ENCODE measurements at regions not wholly inside any gene's neighbourhood (a gene's known extent, or its start where the extent isn't known, plus 50 kb on each side); places are given as distances from the start of the nearest gene placed in this dataset.

DNA sequence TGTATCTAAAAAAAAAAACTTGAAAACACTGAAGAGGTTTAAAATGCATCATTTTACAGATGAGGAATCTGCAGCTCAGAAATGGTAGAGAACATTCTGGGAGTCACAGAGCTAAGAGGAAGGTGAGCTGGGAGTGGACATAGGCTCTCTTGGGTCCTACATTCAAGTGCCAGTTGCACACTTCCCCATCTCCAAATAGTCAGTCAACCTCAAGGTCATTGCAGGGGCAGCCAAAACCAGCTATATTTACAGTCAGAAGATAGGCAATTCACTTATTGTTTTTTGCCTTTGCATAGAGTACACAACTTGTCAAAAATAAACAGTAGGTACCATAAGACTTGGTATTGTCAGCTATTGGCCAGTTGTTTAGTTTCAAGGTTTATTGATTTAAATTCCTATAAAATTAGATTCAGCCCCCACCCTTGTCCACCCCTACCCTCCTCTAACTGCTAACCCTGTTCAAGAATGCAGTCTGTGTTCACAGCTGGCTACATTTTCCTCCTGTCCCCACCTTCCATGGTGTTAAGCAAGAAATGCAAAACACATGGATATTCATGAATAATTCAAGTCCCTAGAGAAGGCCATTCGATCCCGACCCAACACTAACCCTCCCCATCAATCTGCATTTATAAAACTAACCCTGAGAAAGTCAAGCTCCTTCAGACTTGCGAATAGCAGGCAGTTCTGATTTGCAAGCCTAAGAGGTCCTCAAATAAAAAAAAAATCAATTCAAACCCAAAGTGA, 567.0 kb upstream of the MCTP2 start:
- in situ Hi-C loops (cut with MboI; ENCODE audit: low pct_unique_long_range_greater_than_20kb, low sequenced_read_pairs, unreplicated experiment): no loop called here
- no peak for DNase-seq (ENCODE audit: low spot score)
- no peak for TF ChIP-seq CTCF (IDR thresholded peaks at IDR 0.05; ENCODE audit: extremely low read depth, insufficient read depth, missing control alignments)

- DNase-seq (ENCODE audit: low spot score): no peak
- in situ Hi-C loops (cut with MboI; ENCODE audit: low pct_unique_long_range_greater_than_20kb, low sequenced_read_pairs, unreplicated experiment): no loop called here
- no peak for TF ChIP-seq CTCF (IDR thresholded peaks at IDR 0.05; ENCODE audit: extremely low read depth, insufficient read depth, missing control alignments)
Measured at GRCh38 chr15:93662162-93662885, 569.0 kb upstream of the MCTP2 start.

DNA sequence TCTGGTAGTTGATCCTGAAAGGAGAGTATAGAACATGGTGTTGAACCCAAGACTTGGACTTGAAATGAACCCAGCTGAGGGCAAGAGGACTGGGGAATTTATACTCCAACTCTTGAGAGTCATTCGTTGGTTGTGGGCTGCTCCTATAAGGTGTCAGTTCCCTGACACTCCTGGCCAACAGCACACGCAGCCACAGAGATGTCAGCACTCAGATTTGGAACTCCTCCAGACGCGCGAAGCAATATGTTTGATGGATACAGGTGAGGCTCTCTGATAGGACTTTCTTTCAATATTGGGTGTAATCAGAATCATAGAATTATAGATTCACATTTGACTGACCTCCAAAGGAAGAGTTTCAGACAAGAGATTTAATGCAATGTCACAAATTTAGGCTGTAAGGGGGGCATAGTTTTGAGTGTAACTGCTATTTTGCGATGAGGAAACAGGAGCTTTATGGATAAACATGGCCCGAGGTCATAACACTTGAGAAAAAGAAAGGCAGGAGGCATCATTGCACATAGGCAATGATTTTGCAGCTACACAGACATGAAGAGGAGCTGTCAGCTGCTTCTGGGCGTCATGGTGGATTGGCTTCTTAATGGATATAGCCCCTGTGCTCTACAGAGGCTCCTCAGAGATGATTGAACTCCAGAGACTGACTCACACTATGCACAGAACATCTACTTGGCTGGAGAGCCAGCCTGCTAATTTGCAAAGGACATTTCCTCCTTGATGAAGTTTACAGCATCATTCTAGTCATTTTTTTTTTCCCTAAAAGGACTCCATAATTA, 569.2 kb upstream of the RGMA start:
- in situ Hi-C loops (cut with MboI; ENCODE audit: low pct_unique_long_range_greater_than_20kb, low sequenced_read_pairs, unreplicated experiment): no loop called here
- DNase-seq (ENCODE audit: low spot score): no peak
- no peak for TF ChIP-seq CTCF (IDR thresholded peaks at IDR 0.05; ENCODE audit: extremely low read depth, insufficient read depth, missing control alignments)

DNA sequence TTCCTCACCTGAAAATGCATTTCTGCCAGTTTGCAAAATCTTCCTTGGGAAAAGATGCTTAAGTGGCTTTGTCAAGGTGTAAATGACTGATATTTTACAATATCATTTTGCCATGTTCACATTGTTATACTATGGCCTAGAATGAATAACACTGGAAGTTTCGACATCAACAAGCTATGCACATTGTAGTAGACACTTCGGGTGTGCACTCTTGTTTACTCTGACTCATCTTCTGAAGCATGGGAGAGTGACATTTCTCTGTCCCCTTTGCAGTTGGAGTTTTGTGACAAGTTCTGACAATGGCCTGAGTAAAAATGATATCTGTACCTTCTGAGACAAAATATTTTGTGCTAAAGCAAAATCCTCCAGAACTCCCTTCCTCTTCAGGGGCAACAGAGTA, 567.0 kb upstream of the RGMA start:
- in situ Hi-C loops (cut with MboI; ENCODE audit: low pct_unique_long_range_greater_than_20kb, low sequenced_read_pairs, unreplicated experiment): no loop called here
- TF ChIP-seq CTCF (IDR thresholded peaks at IDR 0.05; ENCODE audit: extremely low read depth, insufficient read depth, missing control alignments): no peak
- DNase-seq (ENCODE audit: low spot score): no peak

DNA sequence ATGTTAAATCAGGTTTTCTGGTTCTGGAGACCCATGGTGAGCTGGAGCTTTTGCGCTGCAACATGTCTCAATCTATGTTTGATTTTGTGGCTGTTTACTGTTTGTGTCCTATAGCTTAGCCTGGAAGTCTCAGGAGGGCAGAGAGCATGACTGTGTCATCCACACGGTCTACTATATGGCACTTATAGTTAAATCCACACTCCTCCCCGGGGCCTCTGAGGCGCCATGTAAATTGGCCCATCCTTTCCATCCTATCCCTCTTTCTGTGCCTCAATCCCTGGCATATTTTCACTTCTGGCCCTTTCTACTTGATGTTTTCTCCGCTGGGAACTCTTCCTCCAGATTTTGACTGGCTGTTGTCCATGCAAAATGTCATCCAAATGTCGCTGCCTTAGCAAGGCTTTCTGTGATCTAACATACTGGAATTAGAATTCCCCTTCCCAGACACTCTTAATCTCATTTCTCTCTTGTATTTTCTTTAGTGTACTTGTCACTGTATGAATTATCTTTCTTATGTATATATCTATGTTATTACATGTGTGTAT, 560.8 kb upstream of the RGMA start:
- TF ChIP-seq CTCF (IDR thresholded peaks at IDR 0.05; ENCODE audit: extremely low read depth, insufficient read depth, missing control alignments): no peak
- in situ Hi-C loops (cut with MboI; ENCODE audit: low pct_unique_long_range_greater_than_20kb, low sequenced_read_pairs, unreplicated experiment): no loop called here
- no peak for DNase-seq (ENCODE audit: low spot score)

DNA sequence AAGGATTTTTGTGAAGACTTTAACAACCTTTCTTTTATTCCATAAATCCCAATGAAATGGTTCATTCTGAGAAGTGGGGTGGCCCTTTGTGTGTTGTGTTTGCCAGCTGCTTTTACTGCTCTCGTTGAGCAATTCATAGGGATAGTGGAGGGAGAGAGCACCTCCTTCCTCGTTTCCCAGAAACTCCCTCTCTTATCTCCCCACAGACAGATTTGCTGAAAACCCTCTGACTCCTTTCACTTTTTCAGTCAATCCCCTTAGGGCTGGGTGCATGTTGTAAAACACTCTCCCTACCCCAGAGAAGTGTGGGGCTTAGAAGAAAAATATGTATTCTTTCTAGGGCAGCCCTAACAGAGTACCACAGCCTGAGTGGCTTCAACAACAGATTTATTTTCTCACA, 557.2 kb upstream of the RGMA start:
- TF ChIP-seq CTCF (IDR thresholded peaks at IDR 0.05; ENCODE audit: extremely low read depth, insufficient read depth, missing control alignments): no peak
- in situ Hi-C loops (cut with MboI; ENCODE audit: low pct_unique_long_range_greater_than_20kb, low sequenced_read_pairs, unreplicated experiment): no loop called here
- DNase-seq (ENCODE audit: low spot score): no peak

All from GM13977 (cell line).